ENCODE measurements at regions not wholly inside any gene's neighbourhood (a gene's known extent, or its start where the extent isn't known, plus 50 kb on each side); places are given as distances from the start of the nearest gene placed in this dataset.

- ATAC-seq, result no peak
- H3K27me3 ChIP-seq, result no peaks in the 10 kb centered on the region
Measured at GRCh38 chr4:176475067-176475466, 155.3 kb downstream of the SPCS3 start.

GRCh38 chr4:176478076-176478475 is 158.3 kb downstream of the SPCS3 start:
- Histone ChIP-seq H3K9me3 (peaks cover 4% of the 10 kb centered on the region), H3K27ac (no peak overlapping the region), H3K36me3 (no peaks in the 10 kb centered on the region), H3K4me3 (no peak overlapping the region), H3K4me1 (no peaks in the 10 kb centered on the region), H3K27me3 (no peaks in the 10 kb centered on the region)
- intact Hi-C loops (cut with DNase I), result no loop called here
- no peak for TF ChIP-seq CTCF (IDR thresholded peaks at IDR 0.05)
- no peak for DNase-seq
- ATAC-seq, result no peak

More at GRCh38 chr4:176475067-176475466, 155.3 kb downstream of the SPCS3 start:
- H3K4me1 ChIP-seq, result no peaks in the 10 kb centered on the region
- no peak for TF ChIP-seq CTCF (IDR thresholded peaks at IDR 0.05)
- no peaks in the 10 kb centered on the region for H3K36me3 ChIP-seq
- intact Hi-C loops (cut with DNase I), result no loop called here
- H3K9me3 ChIP-seq, result peaks cover 4% of the 10 kb centered on the region
- H3K27ac ChIP-seq, result no peak overlapping the region
- DNase-seq, result no peak
- no peak overlapping the region for H3K4me3 ChIP-seq

GRCh38 chr4:176479767-176480166 is 160.0 kb downstream of the SPCS3 start:
- Histone ChIP-seq H3K27ac (no peak overlapping the region), H3K9me3 (peaks cover 4% of the 10 kb centered on the region), H3K4me1 (no peaks in the 10 kb centered on the region), H3K36me3 (no peaks in the 10 kb centered on the region), H3K27me3 (no peaks in the 10 kb centered on the region), H3K4me3 (no peak overlapping the region)
- DNase-seq (no peak), ATAC-seq (no peak)
- no peak for TF ChIP-seq CTCF (IDR thresholded peaks at IDR 0.05)
- intact Hi-C loops (cut with DNase I), result no loop called here

GRCh38 chr4:176482972-176483371 is 163.2 kb downstream of the SPCS3 start:
- no peak for DNase-seq
- Histone ChIP-seq H3K4me3 (no peak overlapping the region), H3K9me3 (no peaks in the 10 kb centered on the region), H3K4me1 (no peaks in the 10 kb centered on the region), H3K36me3 (no peaks in the 10 kb centered on the region), H3K27ac (no peak overlapping the region), H3K27me3 (no peaks in the 10 kb centered on the region)
- ATAC-seq, result no peak
- TF ChIP-seq CTCF (IDR thresholded peaks at IDR 0.05), result no peak
- intact Hi-C loops (cut with DNase I), result no loop called here

GRCh38 chr4:176484301-176484984 is 164.7 kb downstream of the SPCS3 start:
- no peak for DNase-seq
- no peaks in the 10 kb centered on the region for H3K4me1 ChIP-seq
- no peaks in the 10 kb centered on the region for H3K27me3 ChIP-seq
- no peak for ATAC-seq
- H3K9me3 ChIP-seq, result no peaks in the 10 kb centered on the region
- no peak overlapping the region for H3K4me3 ChIP-seq
- TF ChIP-seq CTCF (IDR thresholded peaks at IDR 0.05), result no peak
- intact Hi-C loops (cut with DNase I), result no loop called here
- no peak overlapping the region for H3K27ac ChIP-seq
- no peaks in the 10 kb centered on the region for H3K36me3 ChIP-seq

- no peak for TF ChIP-seq CTCF (IDR thresholded peaks at IDR 0.05)
- no peak for DNase-seq
- no peak overlapping the region for H3K4me3 ChIP-seq
- H3K4me1 ChIP-seq, result no peaks in the 10 kb centered on the region
- intact Hi-C loops (cut with DNase I), result no loop called here
- no peaks in the 10 kb centered on the region for H3K27me3 ChIP-seq
- no peaks in the 10 kb centered on the region for H3K9me3 ChIP-seq
- H3K27ac ChIP-seq, result no peak overlapping the region
- ATAC-seq, result no peak
- H3K36me3 ChIP-seq, result no peaks in the 10 kb centered on the region
Measured at GRCh38 chr4:176489001-176489400, 169.2 kb downstream of the SPCS3 start.
